ENCODE measurements at regions not wholly inside any gene's neighbourhood (a gene's known extent, or its start where the extent isn't known, plus 50 kb on each side); places are given as distances from the start of the nearest gene placed in this dataset.

- TF ChIP-seq EZH2 (IDR thresholded peaks at IDR 0.05; ENCODE audit: borderline replicate concordance, insufficient read depth, low read depth, low read length, poor library complexity, severe bottlenecking) (no peak), CTCF (IDR thresholded peaks at IDR 0.05) (no peak)
These were observed 84.1 kb upstream of the PRDM1 start for GRCh38 chr6:106002005-106002404.
